ENCODE measurements at regions not wholly inside any gene's neighbourhood (a gene's known extent, or its start where the extent isn't known, plus 50 kb on each side); places are given as distances from the start of the nearest gene placed in this dataset.
"Not testable (repeated sequence)": the region's sequence is repeated elsewhere in the genome, so short reads cannot be mapped to it uniquely, and the experiment has no call there.

GRCh38 chr18:1039421-1039820 is 134.8 kb downstream of the ADCYAP1 start:
- no peak for DNase-seq (ENCODE audit: low read depth)

- not testable (repeated sequence) for DNase-seq (ENCODE audit: low read depth)
These were observed 138.4 kb downstream of the ADCYAP1 start for GRCh38 chr18:1043039-1043438.

- no peak for DNase-seq (ENCODE audit: low read depth)
These were observed 141.0 kb downstream of the ADCYAP1 start for GRCh38 chr18:1045658-1046057.

GRCh38 chr18:1047406-1047805 is 142.7 kb downstream of the ADCYAP1 start:
- DNase-seq (ENCODE audit: low read depth) = no peak

GRCh38 chr18:1048032-1048431 is 143.4 kb downstream of the ADCYAP1 start:
- DNase-seq (ENCODE audit: low read depth) = no peak

- no peak for DNase-seq (ENCODE audit: low read depth)
These were observed 144.5 kb downstream of the ADCYAP1 start for GRCh38 chr18:1049173-1049572.

- DNase-seq (ENCODE audit: low read depth) = no peak
These were observed 145.5 kb downstream of the ADCYAP1 start for GRCh38 chr18:1050012-1050657.

- DNase-seq (ENCODE audit: low read depth) = no peak
These were observed 147.6 kb downstream of the ADCYAP1 start for GRCh38 chr18:1052301-1052700.

GRCh38 chr18:1053331-1054315 is 149.0 kb downstream of the ADCYAP1 start:
- DNase-seq (ENCODE audit: low read depth) = no peak

GRCh38 chr18:1056404-1056803 is 151.7 kb downstream of the ADCYAP1 start:
- no peak for DNase-seq (ENCODE audit: low read depth)

GRCh38 chr18:1057367-1057766 is 152.7 kb downstream of the ADCYAP1 start:
- no peak for DNase-seq (ENCODE audit: low read depth)

GRCh38 chr18:1062588-1062987 is 157.9 kb downstream of the ADCYAP1 start:
- DNase-seq (ENCODE audit: low read depth) = no peak

GRCh38 chr18:1075322-1075721 is 170.7 kb downstream of the ADCYAP1 start:
- DNase-seq (ENCODE audit: low read depth) = no peak

GRCh38 chr18:1075876-1076275 is 171.2 kb downstream of the ADCYAP1 start:
- DNase-seq (ENCODE audit: low read depth) = no peak

GRCh38 chr18:1078301-1078700 is 173.6 kb downstream of the ADCYAP1 start:
- DNase-seq (ENCODE audit: low read depth) = no peak

- DNase-seq (ENCODE audit: low read depth) = not testable (repeated sequence)
These were observed 179.0 kb downstream of the ADCYAP1 start for GRCh38 chr18:1083675-1084074.

- DNase-seq (ENCODE audit: low read depth) = no peak
These were observed 186.1 kb downstream of the ADCYAP1 start for GRCh38 chr18:1090758-1091157.

- DNase-seq (ENCODE audit: low read depth) = no peak
These were observed 187.6 kb downstream of the ADCYAP1 start for GRCh38 chr18:1092228-1092627.

- no peak for DNase-seq (ENCODE audit: low read depth)
These were observed 189.7 kb downstream of the ADCYAP1 start for GRCh38 chr18:1094409-1094808.

GRCh38 chr18:1097991-1098735 is 193.5 kb downstream of the ADCYAP1 start:
- not testable (repeated sequence) for DNase-seq (ENCODE audit: low read depth)

GRCh38 chr18:1102848-1103247 is 198.2 kb downstream of the ADCYAP1 start:
- no peak for DNase-seq (ENCODE audit: low read depth)

- no peak for DNase-seq (ENCODE audit: low read depth)
These were observed 198.9 kb downstream of the ADCYAP1 start for GRCh38 chr18:1103537-1103936.
